Panc1 (cell line): ENCODE measurements at regions not wholly inside any gene's neighbourhood (a gene's known extent, or its start where the extent isn't known, plus 50 kb on each side); places are given as distances from the start of the nearest gene placed in this dataset.

Experiments
- ATAC-seq: fragments of 200-7000 bp; cut with Tn5 transposase; 2 replicates; pipeline ENCODE4 v1.9.1; 2020; ENCODE audit warnings: mild to moderate bottlenecking, moderate library complexity
- BruUV-seq: library from RNA; stranded (reverse); fragments of 400-500 nt; replicated peaks from 2 replicates; lab custom pipeline; 2021; lab: Mats Ljungman, UMichigan
- CTCF ChIA-PET: fragments of 300-600 bp; sonication (Branson Sonifier 250); formaldehyde crosslinking; loops from one replicate; lab custom pipeline; 2022; ENCODE audit warnings: antibody characterized with exemption; lab: Charles Lee
- POLR2A ChIA-PET: fragments of 300-600 bp; sonication (Branson Sonifier 250); formaldehyde crosslinking; loops from one replicate; lab custom pipeline; 2022; ENCODE audit warnings: antibody characterized with exemption; lab: Charles Lee
- DNase-seq: peaks from one replicate; pipeline ENCODE4 v3.0.0-alpha.2; 2010; ENCODE audit warnings: low read depth, low spot score
- H3K27ac ChIP-seq: 2 replicates; pipeline ENCODE4 v1.5.1; 2011; ENCODE audit warnings: mild to moderate bottlenecking, low read length, inconsistent platforms
- H3K27me3 ChIP-seq: fragments of 200-500 bp; sonication (Bioruptor generic); 2 replicates; pipeline ENCODE4 v1.6.0; 2014; ENCODE audit warnings: low read length, inconsistent platforms; ENCODE audit not compliant: control insufficient read depth, insufficient read depth
- H3K36me3 ChIP-seq: fragments of 200-500 bp; sonication (Bioruptor generic); 2 replicates; pipeline ENCODE4 v1.5.1; 2014; ENCODE audit warnings: inconsistent platforms, mild to moderate bottlenecking, low read length, moderate library complexity; ENCODE audit not compliant: control insufficient read depth, insufficient read depth
- H3K4me1 ChIP-seq: 2 replicates; pipeline ENCODE4 v1.5.1; 2011; ENCODE audit warnings: inconsistent platforms, mild to moderate bottlenecking, low read length, moderate library complexity; ENCODE audit not compliant: control insufficient read depth, insufficient read depth
- H3K4me3 ChIP-seq, 2 experiments: 2 replicates each; pipeline ENCODE4 v1.5.1; 2011 to 2012; ENCODE audit warnings: low read depth in 2 of 2, low read length in 2 of 2, mild to moderate bottlenecking in 2 of 2, inconsistent platforms in 1 of 2, moderate library complexity in 1 of 2
- H3K9me3 ChIP-seq: fragments of 200-500 bp; sonication (Bioruptor generic); 2 replicates; pipeline ENCODE4 v1.5.1; 2014; ENCODE audit warnings: low read depth, mild to moderate bottlenecking, inconsistent platforms, low read length, moderate library complexity; ENCODE audit not compliant: control insufficient read depth, insufficient read depth
- POLR2AphosphoS5 ChIP-seq: IDR thresholded peaks from 2 replicates; pipeline ENCODE4 v1.6.1; 2012; ENCODE audit warnings: mild to moderate bottlenecking, low read depth, low read length, moderate library complexity
- SIN3A ChIP-seq: IDR thresholded peaks from 2 replicates; pipeline ENCODE4 v1.6.1; 2012; ENCODE audit warnings: low read depth, mild to moderate bottlenecking, low read length, moderate library complexity, borderline replicate concordance; ENCODE audit not compliant: insufficient read depth
- TCF7L2 ChIP-seq: IDR thresholded peaks from 2 replicates; pipeline ENCODE4 v1.6.1; 2011; ENCODE audit warnings: mild to moderate bottlenecking, low read depth, low read length, inconsistent platforms
- in situ Hi-C: cut with HindIII; loops from 2 replicates; pipeline ENCODE4 v1.10.0; 2016; ENCODE audit warnings: low sequenced_read_pairs, low pct_unique_long_range_greater_than_20kb
- intact Hi-C: fragments of 100-400 bp; cut with micrococcal nuclease; formaldehyde crosslinking; loops from one replicate; pipeline ENCODE4 v1.10.0; 2022; ENCODE audit not compliant: unreplicated experiment
- TF ChIP-seq, protein P1 (sequence below): fragments of 450-650 bp; IDR thresholded peaks from 2 replicates; pipeline ENCODE4 v1.5.1; 2017; ENCODE audit warnings: mild to moderate bottlenecking
- TF ChIP-seq, protein P2 (sequence below), 2 experiments: IDR thresholded peaks; 2 replicates each; pipeline ENCODE4 v1.6.1; 2011 to 2012; ENCODE audit warnings: low read depth in 2 of 2, control low read depth in 1 of 2, low read length in 1 of 2, mild to moderate bottlenecking in 1 of 2, moderate library complexity in 1 of 2; ENCODE audit not compliant: insufficient read depth in 1 of 2

DNA sequence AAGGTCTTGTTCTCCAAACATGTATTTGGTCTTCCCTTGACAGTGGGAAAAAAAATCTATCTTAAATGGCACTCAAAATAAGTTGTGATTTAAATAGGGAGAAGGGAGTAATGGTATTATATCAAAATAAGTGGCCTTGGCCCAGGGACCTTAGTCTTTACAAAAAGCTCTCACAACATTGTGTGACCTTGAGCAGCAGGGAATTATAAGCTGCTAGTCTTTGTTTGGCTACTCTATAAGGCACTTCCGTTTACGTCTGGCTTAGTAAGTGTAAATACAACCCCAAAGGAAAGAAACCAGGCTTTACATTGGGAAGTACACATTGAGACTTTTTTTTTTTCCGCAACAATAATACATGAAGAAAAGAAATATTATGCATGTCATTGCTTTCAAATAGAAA is 734.0 kb upstream of the LINC00305 start:
- no peak overlapping the region for H3K4me3 ChIP-seq
- H3K27ac ChIP-seq = no peak overlapping the region
- BruUV-seq = no TSS peak
- no peak for TF ChIP-seq POLR2AphosphoS5
- TF ChIP-seq SIN3A = no peak
- TF ChIP-seq, protein P1, sequence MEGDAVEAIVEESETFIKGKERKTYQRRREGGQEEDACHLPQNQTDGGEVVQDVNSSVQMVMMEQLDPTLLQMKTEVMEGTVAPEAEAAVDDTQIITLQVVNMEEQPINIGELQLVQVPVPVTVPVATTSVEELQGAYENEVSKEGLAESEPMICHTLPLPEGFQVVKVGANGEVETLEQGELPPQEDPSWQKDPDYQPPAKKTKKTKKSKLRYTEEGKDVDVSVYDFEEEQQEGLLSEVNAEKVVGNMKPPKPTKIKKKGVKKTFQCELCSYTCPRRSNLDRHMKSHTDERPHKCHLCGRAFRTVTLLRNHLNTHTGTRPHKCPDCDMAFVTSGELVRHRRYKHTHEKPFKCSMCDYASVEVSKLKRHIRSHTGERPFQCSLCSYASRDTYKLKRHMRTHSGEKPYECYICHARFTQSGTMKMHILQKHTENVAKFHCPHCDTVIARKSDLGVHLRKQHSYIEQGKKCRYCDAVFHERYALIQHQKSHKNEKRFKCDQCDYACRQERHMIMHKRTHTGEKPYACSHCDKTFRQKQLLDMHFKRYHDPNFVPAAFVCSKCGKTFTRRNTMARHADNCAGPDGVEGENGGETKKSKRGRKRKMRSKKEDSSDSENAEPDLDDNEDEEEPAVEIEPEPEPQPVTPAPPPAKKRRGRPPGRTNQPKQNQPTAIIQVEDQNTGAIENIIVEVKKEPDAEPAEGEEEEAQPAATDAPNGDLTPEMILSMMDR = no peak
- TF ChIP-seq, protein P2, sequence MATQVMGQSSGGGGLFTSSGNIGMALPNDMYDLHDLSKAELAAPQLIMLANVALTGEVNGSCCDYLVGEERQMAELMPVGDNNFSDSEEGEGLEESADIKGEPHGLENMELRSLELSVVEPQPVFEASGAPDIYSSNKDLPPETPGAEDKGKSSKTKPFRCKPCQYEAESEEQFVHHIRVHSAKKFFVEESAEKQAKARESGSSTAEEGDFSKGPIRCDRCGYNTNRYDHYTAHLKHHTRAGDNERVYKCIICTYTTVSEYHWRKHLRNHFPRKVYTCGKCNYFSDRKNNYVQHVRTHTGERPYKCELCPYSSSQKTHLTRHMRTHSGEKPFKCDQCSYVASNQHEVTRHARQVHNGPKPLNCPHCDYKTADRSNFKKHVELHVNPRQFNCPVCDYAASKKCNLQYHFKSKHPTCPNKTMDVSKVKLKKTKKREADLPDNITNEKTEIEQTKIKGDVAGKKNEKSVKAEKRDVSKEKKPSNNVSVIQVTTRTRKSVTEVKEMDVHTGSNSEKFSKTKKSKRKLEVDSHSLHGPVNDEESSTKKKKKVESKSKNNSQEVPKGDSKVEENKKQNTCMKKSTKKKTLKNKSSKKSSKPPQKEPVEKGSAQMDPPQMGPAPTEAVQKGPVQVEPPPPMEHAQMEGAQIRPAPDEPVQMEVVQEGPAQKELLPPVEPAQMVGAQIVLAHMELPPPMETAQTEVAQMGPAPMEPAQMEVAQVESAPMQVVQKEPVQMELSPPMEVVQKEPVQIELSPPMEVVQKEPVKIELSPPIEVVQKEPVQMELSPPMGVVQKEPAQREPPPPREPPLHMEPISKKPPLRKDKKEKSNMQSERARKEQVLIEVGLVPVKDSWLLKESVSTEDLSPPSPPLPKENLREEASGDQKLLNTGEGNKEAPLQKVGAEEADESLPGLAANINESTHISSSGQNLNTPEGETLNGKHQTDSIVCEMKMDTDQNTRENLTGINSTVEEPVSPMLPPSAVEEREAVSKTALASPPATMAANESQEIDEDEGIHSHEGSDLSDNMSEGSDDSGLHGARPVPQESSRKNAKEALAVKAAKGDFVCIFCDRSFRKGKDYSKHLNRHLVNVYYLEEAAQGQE (IDR thresholded peaks at IDR 0.05; ENCODE audit: insufficient read depth in 1 of 2, low read depth in 2 of 2, low read length in 1 of 2) = no peak
- no peak for TF ChIP-seq TCF7L2
- no peaks in the 10 kb centered on the region for H3K9me3 ChIP-seq
- in situ Hi-C loops = no loop called here
- H3K27me3 ChIP-seq = no peaks in the 10 kb centered on the region
- intact Hi-C loops = no loop called here
- no peaks in the 10 kb centered on the region for H3K36me3 ChIP-seq
- no peak for ATAC-seq
- H3K4me1 ChIP-seq = no peaks in the 10 kb centered on the region
- CTCF ChIA-PET = no interaction called here
- POLR2A ChIA-PET = no interaction called here
- DNase-seq = no peak

DNA sequence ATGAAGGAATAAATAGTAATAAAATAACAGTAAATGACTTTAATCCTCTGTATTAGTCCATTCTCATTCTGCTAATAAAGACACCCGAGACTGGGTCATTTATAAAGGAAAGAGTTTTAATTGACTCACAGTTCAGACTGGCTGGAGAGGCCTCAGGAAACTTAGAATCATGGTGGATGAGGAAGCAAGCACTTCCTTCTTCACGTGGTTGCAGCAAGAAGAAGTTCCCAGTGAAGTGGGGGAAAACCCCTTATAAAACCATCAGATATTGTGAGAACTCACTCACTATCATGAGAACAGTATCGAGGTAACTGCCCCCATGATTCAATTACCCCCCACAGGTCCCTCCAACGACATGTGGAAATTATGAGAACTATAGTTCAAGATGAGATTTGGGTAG is 727.9 kb upstream of the LINC00305 start:
- in situ Hi-C loops = no loop called here
- ChIA-PET POLR2A (no interaction called here), CTCF (no interaction called here)
- BruUV-seq = no TSS peak
- Histone ChIP-seq H3K27me3 (no peaks in the 10 kb centered on the region), H3K4me1 (no peaks in the 10 kb centered on the region), H3K27ac (no peak overlapping the region), H3K4me3 (no peak overlapping the region), H3K36me3 (no peaks in the 10 kb centered on the region), H3K9me3 (no peaks in the 10 kb centered on the region)
- ATAC-seq = no peak
- no peak for DNase-seq
- TF ChIP-seq TCF7L2 = no peak
- TF ChIP-seq, protein P1 = no peak
- TF ChIP-seq POLR2AphosphoS5 = no peak
- no peak for TF ChIP-seq SIN3A
- TF ChIP-seq, protein P2 (IDR thresholded peaks at IDR 0.05; ENCODE audit: insufficient read depth in 1 of 2, low read depth in 2 of 2, low read length in 1 of 2) = no peak
- intact Hi-C loops = no loop called here
